ENCODE measurements at regions not wholly inside any gene's neighbourhood (a gene's known extent, or its start where the extent isn't known, plus 50 kb on each side); places are given as distances from the start of the nearest gene placed in this dataset.

DNA sequence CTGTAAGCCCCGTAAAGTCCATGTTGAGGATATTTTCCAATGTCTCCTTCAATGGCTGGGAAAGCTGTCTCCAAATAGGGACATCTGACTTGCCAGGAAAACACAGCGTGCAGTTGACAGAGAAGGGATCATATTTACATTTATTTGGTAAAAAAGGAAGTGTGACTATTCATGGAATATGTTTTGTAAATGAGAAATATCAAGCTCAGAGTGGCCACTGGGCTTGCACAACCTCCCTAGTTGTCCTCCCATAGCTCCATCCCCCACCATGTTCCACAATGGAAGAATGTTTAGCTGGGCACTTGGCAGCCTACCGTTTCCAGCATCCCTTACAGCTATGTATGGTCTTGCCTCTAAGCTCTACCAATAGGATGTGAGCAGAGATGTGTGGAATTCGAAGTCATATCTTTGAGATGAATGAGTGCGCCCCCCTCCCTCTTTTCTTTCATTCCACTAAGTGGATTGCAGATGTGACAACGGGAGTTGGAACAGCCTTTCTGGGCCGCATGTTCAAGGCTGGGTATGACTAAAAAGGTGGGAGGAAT is 306.6 kb upstream of the ZMIZ1 start:
- TF ChIP-seq, protein P1, sequence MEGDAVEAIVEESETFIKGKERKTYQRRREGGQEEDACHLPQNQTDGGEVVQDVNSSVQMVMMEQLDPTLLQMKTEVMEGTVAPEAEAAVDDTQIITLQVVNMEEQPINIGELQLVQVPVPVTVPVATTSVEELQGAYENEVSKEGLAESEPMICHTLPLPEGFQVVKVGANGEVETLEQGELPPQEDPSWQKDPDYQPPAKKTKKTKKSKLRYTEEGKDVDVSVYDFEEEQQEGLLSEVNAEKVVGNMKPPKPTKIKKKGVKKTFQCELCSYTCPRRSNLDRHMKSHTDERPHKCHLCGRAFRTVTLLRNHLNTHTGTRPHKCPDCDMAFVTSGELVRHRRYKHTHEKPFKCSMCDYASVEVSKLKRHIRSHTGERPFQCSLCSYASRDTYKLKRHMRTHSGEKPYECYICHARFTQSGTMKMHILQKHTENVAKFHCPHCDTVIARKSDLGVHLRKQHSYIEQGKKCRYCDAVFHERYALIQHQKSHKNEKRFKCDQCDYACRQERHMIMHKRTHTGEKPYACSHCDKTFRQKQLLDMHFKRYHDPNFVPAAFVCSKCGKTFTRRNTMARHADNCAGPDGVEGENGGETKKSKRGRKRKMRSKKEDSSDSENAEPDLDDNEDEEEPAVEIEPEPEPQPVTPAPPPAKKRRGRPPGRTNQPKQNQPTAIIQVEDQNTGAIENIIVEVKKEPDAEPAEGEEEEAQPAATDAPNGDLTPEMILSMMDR (conservative IDR thresholded peaks at IDR 0.05 in 1 of 2, IDR thresholded peaks at IDR 0.05 in 1 of 2; ENCODE audit: low read depth in 1 of 2, low read length in 2 of 2), result no peak
- no peak for TF ChIP-seq EZH2 (IDR thresholded peaks at IDR 0.05; ENCODE audit: low read length, missing control alignments)
- Histone ChIP-seq H4K20me1 (ENCODE audit: control insufficient read depth, extremely low read depth, insufficient read depth, low read length) (no peaks in the 10 kb centered on the region), H3K4me2 (ENCODE audit: extremely low read depth, insufficient read depth, low read length) (no peak overlapping the region)

DNA sequence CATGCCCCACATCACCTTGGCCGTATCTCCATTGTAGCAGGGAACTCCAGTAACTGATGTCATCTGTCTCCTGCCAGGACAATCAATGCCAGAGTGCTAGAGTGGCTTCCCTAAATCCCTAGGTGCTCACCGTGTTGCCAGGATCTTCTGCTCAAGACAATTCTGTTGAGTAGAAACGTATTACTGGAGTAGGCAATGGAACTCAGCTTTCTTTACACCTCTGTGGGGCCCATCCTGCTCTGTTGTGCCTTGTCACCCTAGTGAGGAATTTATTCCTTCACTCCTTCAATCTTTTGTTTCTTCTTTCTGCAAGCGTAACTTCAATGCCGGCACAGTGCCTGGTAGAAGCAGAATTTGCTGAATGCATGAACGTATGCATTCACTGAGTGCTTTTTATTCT is 305.5 kb upstream of the ZMIZ1 start:
- Histone ChIP-seq H3K27ac (ENCODE audit: insufficient read depth, low read length) (no peak overlapping the region), H3K4me3 (replicated peaks in 1 of 4; ENCODE audit: control extremely low read depth in 1 of 4, insufficient read depth in 1 of 4, low read depth in 3 of 4, low read length in 4 of 4) (no peak overlapping the region), H2AFZ (ENCODE audit: low read length) (no peak overlapping the region), H3K4me1 (ENCODE audit: control insufficient read depth, extremely low read depth, insufficient read depth, low read length) (no peaks in the 10 kb centered on the region), H3K9ac (ENCODE audit: insufficient read depth, low read length) (no peak overlapping the region), H3K4me2 (ENCODE audit: extremely low read depth, insufficient read depth, low read length) (no peak overlapping the region), H3K36me3 (ENCODE audit: control insufficient read depth, insufficient read depth, low read length) (no peaks in the 10 kb centered on the region), H4K20me1 (ENCODE audit: control insufficient read depth, extremely low read depth, insufficient read depth, low read length) (no peaks in the 10 kb centered on the region), H3K79me2 (ENCODE audit: control insufficient read depth, insufficient read depth, low read length) (no peaks in the 10 kb centered on the region), H3K9me3 (ENCODE audit: control insufficient read depth, insufficient read depth, low read depth, low read length) (no peaks in the 10 kb centered on the region), H3K27me3 (ENCODE audit: control insufficient read depth, insufficient read depth, low read length) (peaks cover 8% of the 10 kb centered on the region)
- DNase-seq (ENCODE audit: low read depth in 2 of 2), result no peak
- TF ChIP-seq EZH2 (IDR thresholded peaks at IDR 0.05; ENCODE audit: low read length, missing control alignments), result no peak
- TF ChIP-seq, protein P1 (conservative IDR thresholded peaks at IDR 0.05 in 1 of 2, IDR thresholded peaks at IDR 0.05 in 1 of 2; ENCODE audit: low read depth in 1 of 2, low read length in 2 of 2), result no peak

More for the DNA sequence above, 306.6 kb upstream of the ZMIZ1 start:
- Histone ChIP-seq H2AFZ (ENCODE audit: low read length) (no peak overlapping the region), H3K9ac (ENCODE audit: insufficient read depth, low read length) (no peak overlapping the region), H3K27me3 (ENCODE audit: control insufficient read depth, insufficient read depth, low read length) (peaks cover 6% of the 10 kb centered on the region), H3K27ac (ENCODE audit: insufficient read depth, low read length) (no peak overlapping the region), H3K9me3 (ENCODE audit: control insufficient read depth, insufficient read depth, low read depth, low read length) (no peaks in the 10 kb centered on the region), H3K79me2 (ENCODE audit: control insufficient read depth, insufficient read depth, low read length) (no peaks in the 10 kb centered on the region), H3K4me3 (replicated peaks in 1 of 4; ENCODE audit: control extremely low read depth in 1 of 4, insufficient read depth in 1 of 4, low read depth in 3 of 4, low read length in 4 of 4) (no peak overlapping the region), H3K36me3 (ENCODE audit: control insufficient read depth, insufficient read depth, low read length) (no peaks in the 10 kb centered on the region), H3K4me1 (ENCODE audit: control insufficient read depth, extremely low read depth, insufficient read depth, low read length) (peaks cover 6% of the 10 kb centered on the region)
- no peak for DNase-seq (ENCODE audit: low read depth in 2 of 2)

DNA sequence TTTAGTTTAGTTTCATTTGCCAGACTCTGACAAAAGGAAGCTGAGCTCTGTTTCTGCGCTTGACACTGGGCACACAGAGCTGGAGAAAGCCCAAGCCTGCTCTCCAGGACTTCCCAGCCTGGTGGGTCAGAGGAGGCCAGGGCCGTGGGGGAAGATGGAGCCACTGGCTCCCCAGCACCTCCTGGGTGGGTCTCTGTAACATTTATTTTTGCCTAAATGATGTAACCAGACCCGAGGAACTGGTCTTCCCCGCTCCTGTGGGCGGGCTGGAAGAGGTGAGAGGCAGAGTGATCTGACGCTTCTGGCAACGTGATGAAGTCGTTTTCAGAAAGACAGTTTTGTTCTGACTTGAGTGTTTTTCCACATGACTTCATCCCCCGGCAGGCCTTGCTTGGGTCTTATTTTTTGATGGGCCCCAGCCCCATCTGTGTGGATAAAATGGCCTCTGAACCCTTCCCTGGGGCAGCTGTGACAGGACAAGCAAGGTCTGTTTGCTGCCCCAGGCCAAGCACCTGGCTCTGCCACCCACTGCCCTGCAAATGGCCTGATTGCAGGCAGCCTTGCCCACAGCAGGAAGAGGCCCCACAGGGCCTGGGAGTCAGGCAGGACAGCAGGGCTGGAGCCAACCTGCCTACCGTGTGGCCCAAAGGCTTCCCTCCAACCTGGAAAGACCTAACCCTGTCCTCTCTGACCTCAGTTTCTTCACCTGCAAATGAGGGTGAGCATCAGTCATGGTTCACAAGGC is 304.9 kb upstream of the ZMIZ1 start:
- Histone ChIP-seq H3K27ac (ENCODE audit: insufficient read depth, low read length) (no peak overlapping the region), H3K79me2 (ENCODE audit: control insufficient read depth, insufficient read depth, low read length) (no peaks in the 10 kb centered on the region), H3K9ac (ENCODE audit: insufficient read depth, low read length) (no peak overlapping the region), H3K9me3 (ENCODE audit: control insufficient read depth, insufficient read depth, low read depth, low read length) (no peaks in the 10 kb centered on the region), H2AFZ (ENCODE audit: low read length) (no peak overlapping the region), H3K4me3 (replicated peaks in 1 of 4; ENCODE audit: control extremely low read depth in 1 of 4, insufficient read depth in 1 of 4, low read depth in 3 of 4, low read length in 4 of 4) (no peak overlapping the region), H3K36me3 (ENCODE audit: control insufficient read depth, insufficient read depth, low read length) (no peaks in the 10 kb centered on the region), H4K20me1 (ENCODE audit: control insufficient read depth, extremely low read depth, insufficient read depth, low read length) (no peaks in the 10 kb centered on the region), H3K27me3 (ENCODE audit: control insufficient read depth, insufficient read depth, low read length) (peaks cover 8% of the 10 kb centered on the region), H3K4me1 (ENCODE audit: control insufficient read depth, extremely low read depth, insufficient read depth, low read length) (no peaks in the 10 kb centered on the region), H3K4me2 (ENCODE audit: extremely low read depth, insufficient read depth, low read length) (no peak overlapping the region)
- TF ChIP-seq, protein P1 (conservative IDR thresholded peaks at IDR 0.05 in 1 of 2, IDR thresholded peaks at IDR 0.05 in 1 of 2; ENCODE audit: low read depth in 1 of 2, low read length in 2 of 2), result no peak
- DNase-seq (ENCODE audit: low read depth in 2 of 2), result peak in 1 of 2 donors; percentile 22
